A673 (cell line): ENCODE measurements at regions not wholly inside any gene's neighbourhood (a gene's known extent, or its start where the extent isn't known, plus 50 kb on each side); places are given as distances from the start of the nearest gene placed in this dataset.

Experiments used
- BruUV-seq: library from RNA; stranded (reverse); fragments of 400-500 nt; replicated peaks from 2 replicates; lab custom pipeline; 2021; lab: Mats Ljungman, UMichigan
- CTCF ChIA-PET: fragments of 300-600 bp; sonication (Branson Sonifier 250); formaldehyde crosslinking; loops from one replicate; lab custom pipeline; 2022; ENCODE audit warnings: antibody characterized with exemption; lab: Charles Lee
- POLR2A ChIA-PET: fragments of 300-600 bp; sonication (Branson Sonifier 250); formaldehyde crosslinking; loops from one replicate; lab custom pipeline; 2022; ENCODE audit warnings: antibody characterized with exemption; ENCODE audit not compliant: low non-redundant PET; lab: Charles Lee
- DNase-seq: peaks from one replicate; pipeline ENCODE4 v3.0.0-alpha.2; 2015; ENCODE audit warnings: low spot score
- H3K27ac ChIP-seq: fragments of 200-600 bp; sonication (generic); 2 replicates; pipeline ENCODE4 v1.5.1; 2016; ENCODE audit warnings: mixed run types, low read depth, mild to moderate bottlenecking, mixed read lengths, antibody characterized with exemption, low read length; ENCODE audit not compliant: poor library complexity, severe bottlenecking
- H3K27me3 ChIP-seq: fragments of 200-600 bp; sonication (generic); replicated peaks from 2 replicates; pipeline ENCODE4 v1.6.1; 2017; ENCODE audit warnings: mixed run types, low read depth, mild to moderate bottlenecking, mixed read lengths, antibody characterized with exemption, low read length; ENCODE audit not compliant: insufficient read depth, poor library complexity
- H3K36me3 ChIP-seq: fragments of 200-600 bp; sonication (generic); 2 replicates; pipeline ENCODE4 v1.6.1; 2016; ENCODE audit warnings: mixed run types, mild to moderate bottlenecking, mixed read lengths, antibody characterized with exemption, low read length; ENCODE audit not compliant: insufficient read depth, poor library complexity, severe bottlenecking
- H3K4me1 ChIP-seq: fragments of 200-600 bp; sonication (generic); 2 replicates; pipeline ENCODE4 v1.6.1; 2017; ENCODE audit warnings: mixed run types, mild to moderate bottlenecking, mixed read lengths, antibody characterized with exemption, low read length; ENCODE audit not compliant: insufficient read depth, poor library complexity, severe bottlenecking
- H3K4me3 ChIP-seq: fragments of 200-600 bp; sonication (generic); 2 replicates; pipeline ENCODE4 v1.5.1; 2016; ENCODE audit warnings: low read depth, mixed run types, mild to moderate bottlenecking, mixed read lengths, low read length; ENCODE audit not compliant: poor library complexity, severe bottlenecking
- H3K9me3 ChIP-seq: fragments of 200-600 bp; sonication (generic); 2 replicates; pipeline ENCODE4 v1.6.1; 2016; ENCODE audit warnings: mixed run types, low read depth, mild to moderate bottlenecking, mixed read lengths, antibody characterized with exemption, low read length; ENCODE audit not compliant: poor library complexity, severe bottlenecking
- CTCF ChIP-seq: fragments of 300-800, 200-600 bp; sonication (generic); conservative IDR thresholded peaks from 2 replicates; pipeline ENCODE4 v1.5.1; 2017; ENCODE audit warnings: low read depth, mild to moderate bottlenecking, antibody characterized with exemption, low read length, moderate library complexity, mixed read lengths
- EZH2 ChIP-seq: fragments of 200-600 bp; sonication (generic); IDR thresholded peaks from 2 replicates; pipeline ENCODE4 v1.6.1; 2017; ENCODE audit warnings: borderline replicate concordance, low read depth, mild to moderate bottlenecking, mixed read lengths, antibody characterized with exemption, low read length; ENCODE audit not compliant: poor library complexity, severe bottlenecking
- intact Hi-C: fragments of 100-400 bp; cut with micrococcal nuclease; formaldehyde crosslinking; loops from one replicate; pipeline ENCODE4 v1.10.0; 2022; ENCODE audit not compliant: unreplicated experiment

DNA sequence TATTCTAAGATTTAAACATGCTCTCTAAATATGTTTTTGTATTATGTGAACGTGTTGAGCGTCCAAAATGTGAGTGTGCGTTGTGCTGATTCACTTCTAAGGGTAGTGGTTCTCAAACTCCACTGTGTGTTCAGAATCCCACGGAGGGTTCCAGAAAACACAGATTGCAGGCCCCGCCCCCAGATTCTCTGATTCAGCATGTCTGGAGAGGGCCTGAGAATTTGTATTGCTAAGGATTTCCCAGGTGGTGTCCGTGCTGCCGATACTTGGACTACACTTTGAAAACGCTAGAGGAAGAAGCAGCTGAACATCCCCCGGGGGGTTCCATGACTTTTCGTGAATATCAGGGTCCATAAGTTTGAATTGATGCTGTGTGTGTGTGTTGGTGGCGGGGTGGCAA, 1043.2 kb upstream of the WWC1 start:
- no peak overlapping the region for H3K4me3 ChIP-seq
- no peaks in the 10 kb centered on the region for H3K36me3 ChIP-seq
- intact Hi-C loops = loop anchor here (5.0 to 10.0 kb wide), 2 partner anchors 203 to 1616 kb away; no protein-coding TSS in a partner anchor
- H3K27me3 ChIP-seq = no peaks in the 10 kb centered on the region
- H3K4me1 ChIP-seq = peaks cover 3% of the 10 kb centered on the region
- no TSS peak for BruUV-seq
- CTCF ChIA-PET = no interaction called here
- no peaks in the 10 kb centered on the region for H3K9me3 ChIP-seq
- TF ChIP-seq CTCF (no peak), EZH2 (no peak)
- H3K27ac ChIP-seq = no peak overlapping the region
- POLR2A ChIA-PET = no interaction called here
- no peak for DNase-seq

DNA sequence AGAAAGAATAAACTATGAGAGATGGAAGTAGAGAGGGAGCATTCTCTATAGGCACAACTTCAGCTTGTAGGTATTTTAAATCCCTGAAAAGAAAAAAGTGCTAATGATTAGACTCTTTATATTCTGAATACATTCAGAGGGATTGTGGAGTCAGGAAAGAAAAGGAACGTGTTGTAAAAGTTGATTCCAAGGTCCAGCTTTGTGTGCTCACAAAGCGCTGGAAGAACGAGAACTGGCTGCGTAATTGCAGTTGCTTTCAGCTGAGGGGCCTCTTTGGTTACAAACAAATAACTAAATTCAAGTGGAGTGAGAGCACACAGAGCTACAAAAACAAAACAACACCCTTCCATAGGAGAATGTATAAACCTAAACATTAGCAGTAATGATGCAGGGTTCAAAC, 1040.4 kb upstream of the WWC1 start:
- Histone ChIP-seq H3K9me3 (no peaks in the 10 kb centered on the region), H3K4me3 (no peak overlapping the region), H3K36me3 (no peaks in the 10 kb centered on the region), H3K27me3 (no peaks in the 10 kb centered on the region), H3K27ac (no peak overlapping the region), H3K4me1 (no peaks in the 10 kb centered on the region)
- CTCF ChIA-PET = no interaction called here
- no TSS peak for BruUV-seq
- POLR2A ChIA-PET = no interaction called here
- intact Hi-C loops = no loop called here
- TF ChIP-seq CTCF (no peak), EZH2 (no peak)
- no peak for DNase-seq

DNA sequence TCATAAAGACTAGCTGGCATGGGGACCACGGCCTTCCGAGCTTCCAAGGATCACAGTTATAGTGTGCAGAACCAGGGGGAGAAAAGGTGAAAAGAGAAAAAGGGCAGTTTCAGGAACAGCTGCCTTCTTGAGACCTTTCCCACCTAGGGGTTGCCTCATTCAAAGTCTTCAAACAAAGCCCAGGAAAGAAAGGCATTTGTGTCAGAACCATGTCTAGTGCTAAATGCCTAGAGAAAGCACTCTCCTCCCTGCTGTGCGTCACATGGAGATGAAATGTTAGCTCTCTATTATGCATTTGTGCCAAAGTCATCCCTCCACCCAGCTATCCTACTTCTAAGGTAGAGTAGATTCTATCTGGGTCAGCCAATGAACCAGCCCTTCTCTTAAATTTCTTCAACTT, 1037.3 kb upstream of the WWC1 start:
- H3K36me3 ChIP-seq = no peaks in the 10 kb centered on the region
- no TSS peak for BruUV-seq
- no peaks in the 10 kb centered on the region for H3K4me1 ChIP-seq
- H3K4me3 ChIP-seq = no peak overlapping the region
- no peak overlapping the region for H3K27ac ChIP-seq
- no peaks in the 10 kb centered on the region for H3K27me3 ChIP-seq
- TF ChIP-seq CTCF (no peak), EZH2 (no peak)
- ChIA-PET POLR2A (no interaction called here), CTCF (no interaction called here)
- DNase-seq = no peak
- no peaks in the 10 kb centered on the region for H3K9me3 ChIP-seq
- intact Hi-C loops = no loop called here
